ENCODE measurements at regions not wholly inside any gene's neighbourhood (a gene's known extent, or its start where the extent isn't known, plus 50 kb on each side); places are given as distances from the start of the nearest gene placed in this dataset.

DNA sequence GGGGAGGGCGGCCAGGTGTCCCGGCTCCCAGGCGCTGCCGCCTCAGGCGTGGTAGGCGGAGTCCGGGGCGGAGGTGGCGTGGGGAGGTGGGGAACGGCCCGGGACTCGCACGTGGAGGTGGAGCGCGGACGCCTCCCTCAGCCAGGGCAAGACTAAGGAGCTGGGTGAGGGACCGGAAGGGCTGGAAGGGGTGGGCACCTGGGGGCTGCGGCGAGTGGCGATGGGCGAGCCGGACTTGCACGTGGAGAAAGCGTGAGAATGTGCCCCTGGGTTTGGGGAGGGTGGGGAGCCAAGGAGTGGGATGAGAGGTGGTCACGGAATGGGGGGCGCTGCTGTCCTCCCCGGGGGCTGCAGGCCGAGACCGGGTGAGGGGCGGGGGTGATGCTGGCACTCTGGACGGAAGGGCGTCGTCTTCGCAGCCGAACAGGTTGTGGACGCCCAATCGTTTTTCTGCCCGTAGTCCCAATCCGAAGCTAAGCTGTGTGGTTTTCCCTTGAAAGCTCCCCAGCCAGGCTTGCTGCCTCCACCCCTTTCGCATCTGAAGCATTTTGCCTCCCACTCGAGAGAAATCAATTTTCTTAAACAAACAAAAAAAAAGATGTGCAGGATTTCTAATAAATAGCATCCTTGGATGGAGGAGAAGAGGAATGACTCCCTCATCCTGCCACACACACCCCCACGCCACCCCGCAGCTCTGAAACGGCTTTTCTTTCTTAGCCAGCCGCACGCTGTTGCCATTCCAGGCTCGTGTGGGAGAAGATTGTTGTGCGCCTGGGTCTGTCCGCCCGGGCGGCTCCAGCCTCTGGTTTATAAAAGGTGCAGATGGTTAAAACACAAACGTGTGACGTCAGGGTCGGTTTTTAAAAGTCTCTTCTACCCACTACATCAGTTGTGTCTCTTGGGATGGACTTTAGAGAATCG, 62.5 kb upstream of the ANKRD28 start:
- TF ChIP-seq CTCF (optimal IDR thresholded peaks at IDR 0.05 in 1 of 3, IDR thresholded peaks at IDR 0.05 in 1 of 3, conservative IDR thresholded peaks at IDR 0.05 in 1 of 3; ENCODE audit: extremely low read depth in 1 of 3, insufficient read depth in 2 of 3, low read length in 3 of 3): peak in 1 of 3 experiments; percentile 0
- no peak for TF ChIP-seq EZH2 (IDR thresholded peaks at IDR 0.05; ENCODE audit: low read length)

Data from keratinocyte (primary cell).